GM12878 (cell line): ENCODE measurements at regions not wholly inside any gene's neighbourhood (a gene's known extent, or its start where the extent isn't known, plus 50 kb on each side); places are given as distances from the start of the nearest gene placed in this dataset.
A peak's percentile ranks its signal among the peaks of the same experiment; 100 is the strongest.

Experiments used
- ATAC-seq: fragments of 200-7000 bp; cut with Tn5 transposase; 3 replicates; pipeline ENCODE4 v1.9.1; 2020; ENCODE audit warnings: mild to moderate bottlenecking, moderate library complexity
- BruUV-seq: library from RNA; stranded (reverse); fragments of 400-500 nt; replicated peaks from 2 replicates; lab custom pipeline; 2021; lab: Mats Ljungman, UMichigan
- CTCF ChIA-PET: fragments of 300-600 bp; sonication (Branson Sonifier 250); formaldehyde crosslinking; extraction: SDS; loops from one replicate; lab custom pipeline; 2021; ENCODE audit warnings: inconsistent platforms; lab: Yijun Ruan, JAX
- POLR2A ChIA-PET: fragments of 350-600 bp; formaldehyde crosslinking; extraction: SDS; loops from one replicate; lab custom pipeline; 2021; ENCODE audit warnings: inconsistent platforms; lab: Charles Lee
- RAD21 ChIA-PET: fragments of 300-600 bp; sonication (Branson Sonifier 250); formaldehyde crosslinking; loops from one replicate; lab custom pipeline; 2023; ENCODE audit warnings: antibody characterized with exemption; ENCODE audit not compliant: unreplicated experiment; lab: Charles Lee
- SMC1A ChIA-PET: fragments of 300-600 bp; sonication (Branson Sonifier 250); formaldehyde crosslinking; loops from one replicate; lab custom pipeline; 2023; ENCODE audit not compliant: unreplicated experiment, uncharacterized antibody; lab: Charles Lee
- DNase-seq: peaks from one replicate; pipeline ENCODE4 v3.0.0-alpha.2; 2011; ENCODE audit warnings: low read depth, low spot score
- FAIRE-seq: peaks from 3 replicates; lab custom pipeline; 2011; peaks lifted over from hg19 to GRCh38; lab: Jason Lieb, UNC
- H2AFZ ChIP-seq: 2 replicates; pipeline ENCODE4 v1.6.0; 2011; ENCODE audit warnings: low read depth, low read length, control low read depth; ENCODE audit not compliant: control insufficient read depth
- H3K27ac ChIP-seq: 2 replicates; pipeline ENCODE4 v1.5.1; 2011; ENCODE audit warnings: control low read depth; ENCODE audit not compliant: control insufficient read depth, insufficient read depth
- H3K27me3 ChIP-seq, 2 experiments: replicated peaks in 1 of 2; 2 replicates each; pipeline versions ENCODE4 v1.6.0 to v1.6.1; 2011; ENCODE audit warnings: low read length in 1 of 2; ENCODE audit not compliant: control insufficient read depth in 2 of 2, insufficient read depth in 2 of 2
- H3K36me3 ChIP-seq, 2 experiments: 2 replicates each; pipeline ENCODE4 v1.5.1; 2011; ENCODE audit warnings: low read length in 1 of 2; ENCODE audit not compliant: control insufficient read depth in 2 of 2, insufficient read depth in 2 of 2
- H3K4me1 ChIP-seq: 2 replicates; pipeline ENCODE4 v1.6.1; 2011; ENCODE audit warnings: mild to moderate bottlenecking, low read length, moderate library complexity, mixed read lengths; ENCODE audit not compliant: control insufficient read depth, insufficient read depth
- H3K4me2 ChIP-seq: 2 replicates; pipeline ENCODE4 v1.6.0; 2011; ENCODE audit warnings: control low read depth; ENCODE audit not compliant: control insufficient read depth, insufficient read depth
- H3K4me3 ChIP-seq: fragments of 200-600 bp; sonication (generic); 2 replicates; pipeline ENCODE4 v1.5.1; 2016
- H3K79me2 ChIP-seq: 2 replicates; pipeline ENCODE4 v1.6.0; 2011; ENCODE audit warnings: low read length; ENCODE audit not compliant: control insufficient read depth, insufficient read depth
- H3K9ac ChIP-seq: 2 replicates; pipeline ENCODE4 v1.8.0; 2011; ENCODE audit warnings: low read length, control low read depth, mixed read lengths; ENCODE audit not compliant: control insufficient read depth, insufficient read depth
- H3K9me3 ChIP-seq: replicated peaks from 3 replicates; pipeline ENCODE4 v1.5.1; 2011; ENCODE audit warnings: mild to moderate bottlenecking, low read length; ENCODE audit not compliant: control insufficient read depth, insufficient read depth
- H4K20me1 ChIP-seq: 2 replicates; pipeline ENCODE4 v1.6.0; 2011; ENCODE audit not compliant: control insufficient read depth, insufficient read depth
- DPF2 ChIP-seq: fragments of 450-650 bp; IDR thresholded peaks from 2 replicates; pipeline ENCODE4 v1.6.1; 2017; ENCODE audit warnings: mild to moderate bottlenecking
- FOS ChIP-seq: IDR thresholded peaks from 3 replicates; pipeline ENCODE4 v1.6.1; 2011; ENCODE audit warnings: borderline replicate concordance; ENCODE audit not compliant: insufficient read length; ENCODE audit errors: extremely low read depth
- KDM1A ChIP-seq: fragments of 200-600 bp; sonication (generic); IDR thresholded peaks from 2 replicates; pipeline ENCODE4 v1.6.1; 2016; ENCODE audit warnings: borderline replicate concordance
- KLF5 ChIP-seq: fragments of 450-650 bp; IDR thresholded peaks from 2 replicates; pipeline ENCODE4 v1.6.1; 2014; ENCODE audit warnings: mild to moderate bottlenecking; ENCODE audit not compliant: partially characterized antibody
- MAX ChIP-seq: IDR thresholded peaks from 2 replicates; pipeline ENCODE4 v1.6.1; 2012; ENCODE audit warnings: low read depth, low read length, improper control_type of control experiment
- POU2F2 ChIP-seq: IDR thresholded peaks from 3 replicates; pipeline ENCODE4 v1.6.1; 2011; ENCODE audit warnings: low read depth, mild to moderate bottlenecking, low read length, borderline replicate concordance
- SPI1 ChIP-seq: IDR thresholded peaks from 2 replicates; pipeline ENCODE4 v1.6.1; 2011; ENCODE audit warnings: low read depth, mild to moderate bottlenecking, low read length, moderate library complexity, borderline replicate concordance; ENCODE audit not compliant: insufficient read depth
- SREBF2 ChIP-seq: IDR thresholded peaks from 2 replicates; pipeline ENCODE4 v1.6.1; 2012; ENCODE audit warnings: mild to moderate bottlenecking, low read length
- WRNIP1 ChIP-seq: IDR thresholded peaks from 2 replicates; pipeline ENCODE4 v1.6.1; 2011; ENCODE audit warnings: low read depth, low read length, improper control_type of control experiment, borderline replicate concordance
- WGBS: methylation state at CpG from one replicate; pipeline ENCODE4 v1.1.6; 2016; ENCODE audit warnings: low lambda C conversion rate; ENCODE audit not compliant: insufficient replicate concordance, insufficient coverage; ENCODE audit errors: missing lambda C conversion rate; 5-methylcytosine and 5-hydroxymethylcytosine counted together
- in situ Hi-C: fragments of 300-500 bp; cut with MboI; formaldehyde crosslinking; loops from 9 replicates; pipeline ENCODE4 v1.14.3; 2018; ENCODE audit warnings: mixed read lengths
- intact Hi-C: fragments of 100-400 bp; cut with micrococcal nuclease; formaldehyde crosslinking; loops from one replicate; pipeline ENCODE4 v1.14.2; 2022; ENCODE audit not compliant: unreplicated experiment

DNA sequence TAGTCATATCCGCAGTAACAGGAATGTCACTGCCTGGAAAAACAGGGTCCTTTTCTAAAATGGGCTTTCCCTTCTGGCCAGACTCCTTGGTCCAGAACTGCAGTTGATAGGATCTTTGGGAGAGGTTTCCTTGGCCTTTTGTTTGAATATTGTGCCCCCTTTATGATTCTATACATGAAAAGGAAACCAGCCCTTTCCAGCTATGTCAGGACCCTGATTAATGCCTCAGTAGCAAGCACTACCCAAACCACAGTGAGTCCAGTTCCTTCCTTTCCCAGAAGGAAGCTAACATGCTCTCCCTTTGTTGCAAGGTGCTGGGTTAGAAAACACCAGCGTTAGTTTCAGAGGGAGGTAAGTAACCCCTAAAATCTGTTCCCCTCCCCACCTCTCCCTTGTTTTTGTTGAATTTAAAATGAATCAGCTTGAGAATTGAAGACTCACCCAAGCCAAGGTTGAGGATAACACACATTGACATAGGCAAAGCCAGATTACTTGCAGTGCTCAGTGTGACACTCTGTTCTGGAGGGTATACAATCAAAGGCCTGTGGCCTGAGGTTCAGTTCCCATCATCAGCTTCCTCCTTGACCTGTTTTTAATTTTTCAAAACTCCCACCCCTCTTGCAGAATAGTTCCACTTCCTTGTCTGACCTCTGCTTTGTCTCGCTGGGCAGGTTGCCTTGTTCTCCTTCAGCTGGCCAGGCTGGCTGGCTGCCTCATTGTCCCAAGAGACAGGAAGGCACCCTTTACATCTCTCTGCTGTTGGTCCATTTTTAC is 51.2 kb downstream of the PABIR2 start:
- FAIRE-seq, result no peak
- CTCF ChIA-PET, result interaction anchor here (1.1 to 1.4 kb wide), 2 partner anchors 15 to 19 kb away, joined by 3 to 4 read pairs; no protein-coding TSS in a partner anchor
- Histone ChIP-seq H3K27ac (no peak overlapping the region), H3K9ac (no peak overlapping the region), H4K20me1 (no peaks in the 10 kb centered on the region), H3K36me3 (no peaks in the 10 kb centered on the region), H2AFZ (no peak overlapping the region), H3K4me3 (no peak overlapping the region), H3K4me2 (no peak overlapping the region)
- WGBS, result 43% methylated on average over 3 of the region's 3 CpGs
- SMC1A ChIA-PET, result interaction anchor here (0.6 to 1.1 kb wide), 2 partner anchors 9 to 14 kb away, joined by 3 to 4 read pairs; no protein-coding TSS in a partner anchor
- BruUV-seq, result no TSS peak
- TF ChIP-seq SPI1, result peak; percentile 44; the same call in 1 of the 2 replicates
- no peak for TF ChIP-seq WRNIP1
- TF ChIP-seq POU2F2, result no peak
- TF ChIP-seq, all 136 proteins: peak for 1
- H3K79me2 ChIP-seq, result no peaks in the 10 kb centered on the region
- POLR2A ChIA-PET, result interaction anchor here (0.5 to 1.2 kb wide), 3 partner anchors 11 to 58 kb away, joined by 3 read pairs; no protein-coding TSS in a partner anchor
- DNase-seq (no peak), ATAC-seq (peak; percentile 61)
- RAD21 ChIA-PET, result no interaction called here
- intact Hi-C loops, result no loop called here
- H3K4me1 ChIP-seq, result 0 out of 2 replicates have a peak, but pooled peaks cover 3% of the 10 kb centered on the region
- no peaks in the 10 kb centered on the region for H3K9me3 ChIP-seq
- in situ Hi-C loops, result no loop called here
- no peaks in the 10 kb centered on the region for H3K27me3 ChIP-seq

DNA sequence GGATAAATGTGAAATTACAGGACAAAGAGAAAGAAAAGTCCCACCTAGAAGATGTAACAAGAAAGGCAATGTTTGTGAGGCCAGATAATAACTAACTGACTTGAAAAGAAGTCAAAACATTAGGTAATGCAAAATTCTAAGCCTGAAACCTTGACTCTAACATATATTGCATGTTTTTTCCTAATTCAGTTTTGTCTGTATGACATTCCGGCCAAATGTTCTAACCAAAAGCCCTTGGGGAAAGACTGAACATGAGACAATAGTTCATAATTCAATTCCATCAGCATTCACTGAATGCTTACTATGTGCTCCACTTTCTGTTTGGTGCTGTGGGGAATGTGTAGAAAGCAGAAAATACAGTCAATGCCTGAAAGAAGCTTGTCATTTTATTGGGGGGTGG is 53.9 kb downstream of the PABIR2 start:
- BruUV-seq, result no TSS peak
- H3K27ac ChIP-seq, result no peak overlapping the region
- H2AFZ ChIP-seq, result no peak overlapping the region
- no peak overlapping the region for H3K4me2 ChIP-seq
- H3K27me3 ChIP-seq, result no peaks in the 10 kb centered on the region
- in situ Hi-C loops (no loop called here), intact Hi-C loops (no loop called here)
- RAD21 ChIA-PET, result no interaction called here
- WGBS, result 52% methylated on average over 1 of the region's 1 CpG
- FAIRE-seq, result no peak
- no peaks in the 10 kb centered on the region for H4K20me1 ChIP-seq
- 0 out of 2 replicates have a peak, but pooled peaks cover 3% of the 10 kb centered on the region for H3K4me1 ChIP-seq
- TF ChIP-seq FOS, result no peak
- no peak for TF ChIP-seq MAX
- TF ChIP-seq DPF2, result no peak
- TF ChIP-seq KLF5, result no peak
- no peak for TF ChIP-seq SREBF2
- TF ChIP-seq WRNIP1, result no peak
- no peak for TF ChIP-seq KDM1A
- SMC1A ChIA-PET, result no interaction called here
- no peak for DNase-seq
- POLR2A ChIA-PET, result no interaction called here
- H3K79me2 ChIP-seq, result no peaks in the 10 kb centered on the region
- H3K4me3 ChIP-seq, result no peak overlapping the region
- H3K9ac ChIP-seq, result no peak overlapping the region
- CTCF ChIA-PET, result no interaction called here
- no peak for ATAC-seq
- no peaks in the 10 kb centered on the region for H3K36me3 ChIP-seq
- H3K9me3 ChIP-seq, result no peaks in the 10 kb centered on the region
